NCI-H345 (cell line): ENCODE measurements at regions not wholly inside any gene's neighbourhood (a gene's known extent, or its start where the extent isn't known, plus 50 kb on each side); places are given as distances from the start of the nearest gene placed in this dataset.

Experiments
- DNase-seq: peaks from one replicate; lab custom pipeline; 2025; lab: John Stamatoyannopoulos, UW

GRCh38 chrX:4876268-4876667, 1162.8 kb upstream of the PRKX start:
- no peak for DNase-seq

- DNase-seq, result no peak
Measured at GRCh38 chrX:4851534-4851933, 1138.1 kb upstream of the PRKX start.

- no peak for DNase-seq
Measured at GRCh38 chrX:4850312-4850711, 1136.9 kb upstream of the PRKX start.

- no peak for DNase-seq
Measured at GRCh38 chrX:4844376-4844775, 1130.9 kb upstream of the PRKX start.

- DNase-seq, result no peak
Measured at GRCh38 chrX:4841216-4841745, 1127.8 kb upstream of the PRKX start.

- no peak for DNase-seq
Measured at GRCh38 chrX:4831574-4831973, 1118.1 kb upstream of the PRKX start.

- DNase-seq, result no peak
Measured at GRCh38 chrX:4830880-4831557, 1117.6 kb upstream of the PRKX start.

GRCh38 chrX:4825550-4825949, 1112.1 kb upstream of the PRKX start:
- DNase-seq, result no peak

- DNase-seq, result no peak
Measured at GRCh38 chrX:4809571-4809970, 1096.1 kb upstream of the PRKX start.

GRCh38 chrX:4805502-4805901, 1092.1 kb upstream of the PRKX start:
- no peak for DNase-seq

GRCh38 chrX:4800756-4801155, 1087.3 kb upstream of the PRKX start:
- no peak for DNase-seq

GRCh38 chrX:4787971-4788370, 1074.5 kb upstream of the PRKX start:
- DNase-seq, result no peak

GRCh38 chrX:4764888-4765287, 1051.4 kb upstream of the PRKX start:
- no peak for DNase-seq

GRCh38 chrX:4762196-4762595, 1048.7 kb upstream of the PRKX start:
- DNase-seq, result no peak

GRCh38 chrX:4754878-4755604, 1041.6 kb upstream of the PRKX start:
- no peak for DNase-seq

GRCh38 chrX:4741024-4741423, 1027.6 kb upstream of the PRKX start:
- no peak for DNase-seq

- no peak for DNase-seq
Measured at GRCh38 chrX:4735299-4735698, 1021.9 kb upstream of the PRKX start.

GRCh38 chrX:4710618-4711433, 997.4 kb upstream of the PRKX start:
- peak; percentile 23 for DNase-seq

- no peak for DNase-seq
Measured at GRCh38 chrX:4708970-4709760, 995.7 kb upstream of the PRKX start.

GRCh38 chrX:4706961-4707360, 993.5 kb upstream of the PRKX start:
- DNase-seq, result no peak

- DNase-seq, result no peak
Measured at GRCh38 chrX:4690521-4690920, 977.1 kb upstream of the PRKX start.

- DNase-seq, result no peak
Measured at GRCh38 chrX:4682636-4683035, 969.2 kb upstream of the PRKX start.
